ENCODE measurements at regions not wholly inside any gene's neighbourhood (a gene's known extent, or its start where the extent isn't known, plus 50 kb on each side); places are given as distances from the start of the nearest gene placed in this dataset.

DNA sequence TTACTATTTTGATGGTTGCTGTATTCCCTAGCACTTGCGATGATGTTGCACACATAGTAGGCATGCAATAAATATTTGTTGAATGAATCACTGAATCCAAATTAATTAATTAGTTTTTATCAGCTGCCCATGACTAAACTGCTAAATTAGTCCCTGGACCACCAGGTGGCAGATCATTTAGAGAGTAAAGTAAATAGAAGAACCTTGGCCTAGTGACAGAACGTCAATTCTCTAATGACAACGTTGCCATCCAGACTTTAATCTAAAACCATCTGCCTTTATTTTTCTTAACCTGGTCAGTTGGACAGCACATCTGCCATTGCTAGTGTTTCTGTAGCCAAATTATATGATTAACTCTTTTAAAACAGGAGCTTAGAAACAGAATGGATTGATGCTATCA, 457.5 kb downstream of the KIF4B start:
- 89% methylated on average over 3 of the region's 3 CpGs; no CpG with 5 or more reads in 1 of the 2 experiments for WGBS, 2 experiments (ENCODE audit: extremely low coverage in 1 of 2, insufficient coverage in 1 of 2, insufficient read length in 1 of 2, insufficient replicate concordance in 2 of 2, low coverage in 1 of 2, low lambda C conversion rate in 2 of 2, missing lambda C conversion rate in 1 of 2)
- TF ChIP-seq ZNF274 (IDR thresholded peaks at IDR 0.05; ENCODE audit: borderline replicate concordance, extremely low read depth, low read length) (no peak), TBP (IDR thresholded peaks at IDR 0.05; ENCODE audit: low read depth, low read length) (no peak), SUZ12 (IDR thresholded peaks at IDR 0.05; ENCODE audit: low read length) (no peak)
- TF ChIP-seq, protein P1, sequence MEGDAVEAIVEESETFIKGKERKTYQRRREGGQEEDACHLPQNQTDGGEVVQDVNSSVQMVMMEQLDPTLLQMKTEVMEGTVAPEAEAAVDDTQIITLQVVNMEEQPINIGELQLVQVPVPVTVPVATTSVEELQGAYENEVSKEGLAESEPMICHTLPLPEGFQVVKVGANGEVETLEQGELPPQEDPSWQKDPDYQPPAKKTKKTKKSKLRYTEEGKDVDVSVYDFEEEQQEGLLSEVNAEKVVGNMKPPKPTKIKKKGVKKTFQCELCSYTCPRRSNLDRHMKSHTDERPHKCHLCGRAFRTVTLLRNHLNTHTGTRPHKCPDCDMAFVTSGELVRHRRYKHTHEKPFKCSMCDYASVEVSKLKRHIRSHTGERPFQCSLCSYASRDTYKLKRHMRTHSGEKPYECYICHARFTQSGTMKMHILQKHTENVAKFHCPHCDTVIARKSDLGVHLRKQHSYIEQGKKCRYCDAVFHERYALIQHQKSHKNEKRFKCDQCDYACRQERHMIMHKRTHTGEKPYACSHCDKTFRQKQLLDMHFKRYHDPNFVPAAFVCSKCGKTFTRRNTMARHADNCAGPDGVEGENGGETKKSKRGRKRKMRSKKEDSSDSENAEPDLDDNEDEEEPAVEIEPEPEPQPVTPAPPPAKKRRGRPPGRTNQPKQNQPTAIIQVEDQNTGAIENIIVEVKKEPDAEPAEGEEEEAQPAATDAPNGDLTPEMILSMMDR (IDR thresholded peaks at IDR 0.05; ENCODE audit: control extremely low read depth in 1 of 3, insufficient read depth in 1 of 3, low read depth in 1 of 3, low read length in 3 of 3): peak in 1 of 3 experiments; percentile 7; a peak in 1 of 4 replicates
- Histone ChIP-seq H4K5ac (ENCODE audit: insufficient read length, low read depth, low read length) (no peak overlapping the region), H3K4me3 (ENCODE audit: extremely low read depth in 1 of 4, insufficient read depth in 2 of 4, low read depth in 3 of 4, low read length in 4 of 4) (no peak overlapping the region), H3K79me1 (ENCODE audit: low read depth, low read length) (no peaks in the 10 kb centered on the region), H3K4me1 (replicated peaks in 1 of 4; ENCODE audit: control insufficient read depth in 3 of 4, insufficient read depth in 4 of 4, low read length in 3 of 4) (peaks cover 0 to 9% (median 5%) of the 10 kb centered on the region in 4 experiments; a peak in 3 of 7 replicates), H3K14ac (ENCODE audit: insufficient read length) (no peak overlapping the region), H3K4me2 (ENCODE audit: insufficient read depth in 1 of 2, low read depth in 2 of 2, low read length in 2 of 2) (no peak overlapping the region), H4K8ac (ENCODE audit: extremely low read depth, insufficient read depth, low read length) (no peak overlapping the region), H3K56ac (replicated peaks; ENCODE audit: insufficient read length, low read depth, low read length) (no peak overlapping the region), H3K9me3 (ENCODE audit: insufficient read depth in 2 of 2, low read depth in 1 of 2, low read length in 1 of 2) (no peaks in the 10 kb centered on the region), H2BK120ac (replicated peaks; ENCODE audit: low read depth, low read length) (no peak overlapping the region), H4K20me1 (replicated peaks in 1 of 2; ENCODE audit: control insufficient read depth in 1 of 2, insufficient read depth in 2 of 2, low read length in 2 of 2) (no peaks in the 10 kb centered on the region), H3K18ac (ENCODE audit: extremely low read depth, low read length) (no peak overlapping the region), H2BK20ac (ENCODE audit: low read length) (no peak overlapping the region), H2BK12ac (ENCODE audit: low read depth, low read length) (no peak overlapping the region), H2AFZ (ENCODE audit: low read length) (no peak overlapping the region), H3K27me3 (replicated peaks in 1 of 4; ENCODE audit: control insufficient read depth in 3 of 4, extremely low read depth in 1 of 4, insufficient read depth in 3 of 4, low read length in 3 of 4) (no peaks in the 10 kb centered on the region), H2BK15ac (ENCODE audit: low read length) (no peak overlapping the region), H4K91ac (replicated peaks; ENCODE audit: insufficient read length, low read length) (no peak overlapping the region), H3K23ac (ENCODE audit: insufficient read length) (no peak overlapping the region), H2AK5ac (ENCODE audit: low read depth, low read length) (no peak overlapping the region), H3K23me2 (ENCODE audit: low read depth, low read length) (no peaks in the 10 kb centered on the region), H3K79me2 (ENCODE audit: control insufficient read depth in 1 of 2, insufficient read depth in 2 of 2, low read length in 2 of 2) (no peaks in the 10 kb centered on the region), H3K4ac (replicated peaks; ENCODE audit: insufficient read length, low read depth, low read length) (no peak overlapping the region), H2BK5ac (ENCODE audit: low read depth, low read length) (no peak overlapping the region), H3K27ac (ENCODE audit: low read depth, low read length) (no peak overlapping the region), H3K9ac (replicated peaks in 1 of 4; ENCODE audit: extremely low read depth in 1 of 4, low read depth in 3 of 4, low read length in 3 of 4) (no peak overlapping the region), H3K36me3 (ENCODE audit: control insufficient read depth in 2 of 4, insufficient read depth in 4 of 4, low read length in 3 of 4) (no peaks in the 10 kb centered on the region)
- DNase-seq (ENCODE audit: low read depth in 1 of 2, low spot score in 2 of 2) (no peak), FAIRE-seq (no peak)
- ChIA-PET CTCF (ENCODE audit: partially characterized antibody) (interaction anchor here (0.8 to 4.1 kb wide), 5 partner anchors 10 to 486 kb away, joined by 3 to 19 read pairs (median 3); no protein-coding TSS in a partner anchor), POLR2A (ENCODE audit: partially characterized antibody) (no interaction called here)

All from H1 (cell line).